ENCODE measurements at regions not wholly inside any gene's neighbourhood (a gene's known extent, or its start where the extent isn't known, plus 50 kb on each side); places are given as distances from the start of the nearest gene placed in this dataset.

DNA sequence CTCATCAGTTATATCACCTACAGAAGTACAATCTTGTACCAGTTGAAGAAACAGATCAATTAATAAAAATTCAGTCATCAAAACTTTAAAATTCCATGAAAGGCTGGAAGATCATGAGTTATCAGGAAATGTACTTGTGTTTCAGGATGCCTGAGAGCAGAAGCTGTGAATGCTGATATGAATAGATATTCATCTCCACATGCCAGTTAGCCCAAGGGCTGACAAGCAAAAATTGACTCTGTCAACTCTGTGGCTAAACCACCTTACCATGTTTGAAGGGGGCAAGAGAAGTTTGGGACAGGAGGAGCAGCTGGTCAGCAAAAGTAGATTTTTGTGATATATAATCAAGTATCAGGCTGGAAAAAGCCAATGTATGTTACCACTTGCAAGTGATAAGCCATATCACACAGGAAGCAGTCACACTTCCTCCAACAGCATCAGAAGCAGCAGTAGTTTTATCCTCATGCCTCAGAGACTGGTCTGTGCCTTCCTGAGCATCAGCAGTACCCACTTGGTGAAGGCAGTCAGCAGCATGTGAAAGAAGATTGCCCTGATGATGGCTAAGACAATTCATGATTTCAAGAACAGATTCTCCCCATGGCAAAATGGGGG, 328.2 kb upstream of the CNTNAP5 start:
- TF ChIP-seq JUND (IDR thresholded peaks at IDR 0.05; ENCODE audit: low read depth, low read length) (no peak), NR2F1 (conservative IDR thresholded peaks at IDR 0.05) (no peak)
- Histone ChIP-seq H3K27me3 (replicated peaks in 1 of 2; ENCODE audit: control insufficient read depth in 2 of 2, insufficient read depth in 2 of 2, low read length in 1 of 2) (no peaks in the 10 kb centered on the region), H2AFZ (ENCODE audit: control insufficient read depth, low read depth, low read length) (no peak overlapping the region), H3K36me3 (ENCODE audit: control insufficient read depth in 2 of 2, insufficient read depth in 2 of 2, low read length in 1 of 2) (no peaks in the 10 kb centered on the region), H3K27ac (ENCODE audit: control insufficient read depth, insufficient read depth) (no peak overlapping the region), H3K4me3 (no peak overlapping the region), H3K4me1 (ENCODE audit: control insufficient read depth, insufficient read depth, low read length) (no peaks in the 10 kb centered on the region), H3K4me2 (ENCODE audit: control insufficient read depth, insufficient read depth) (no peak overlapping the region), H3K9ac (ENCODE audit: control insufficient read depth, insufficient read depth, low read length) (no peak overlapping the region), H4K20me1 (ENCODE audit: control insufficient read depth, insufficient read depth) (no peaks in the 10 kb centered on the region), H3K79me2 (ENCODE audit: control insufficient read depth, insufficient read depth, low read length) (no peaks in the 10 kb centered on the region), H3K9me3 (replicated peaks; ENCODE audit: control insufficient read depth, insufficient read depth, low read length) (no peaks in the 10 kb centered on the region)
- DNase-seq (ENCODE audit: low read depth, low spot score), result no peak
- ChIA-PET SMC1A (ENCODE audit: uncharacterized antibody, unreplicated experiment) (no interaction called here), CTCF (no interaction called here), RAD21 (ENCODE audit: unreplicated experiment) (no interaction called here), POLR2A (no interaction called here)
- intact Hi-C loops (cut with micrococcal nuclease; ENCODE audit: unreplicated experiment) (no loop called here), in situ Hi-C loops (cut with MboI) (no loop called here)
- no peak for FAIRE-seq
- no TSS peak for BruUV-seq (replicated peaks)
- ATAC-seq, result no peak

DNA sequence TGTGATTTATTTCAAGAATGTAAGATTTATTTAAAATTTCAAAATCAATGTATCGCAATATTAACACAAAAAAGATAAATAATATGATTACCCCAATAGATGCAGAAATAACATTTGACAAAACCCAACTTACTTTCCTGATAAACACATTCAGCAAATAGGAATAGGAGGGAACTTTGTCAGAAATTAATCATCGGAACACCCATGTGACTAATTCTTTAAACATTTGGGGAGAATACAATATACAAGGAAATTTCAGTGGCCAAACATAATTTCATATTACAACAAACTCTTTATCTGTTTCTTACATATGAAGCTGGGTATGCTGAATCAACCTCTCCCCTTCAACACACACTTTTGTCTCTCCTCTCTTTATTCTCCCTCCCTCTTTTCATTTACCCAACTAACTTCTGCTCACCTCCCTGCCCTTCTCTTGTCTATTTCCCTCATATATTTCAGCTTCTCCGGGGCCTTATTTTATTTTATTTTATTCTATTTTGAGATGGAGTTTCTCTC, 309.6 kb upstream of the CNTNAP5 start:
- no peak overlapping the region for H2AFZ ChIP-seq (ENCODE audit: control insufficient read depth, low read depth, low read length)
- ChIA-PET CTCF (no interaction called here), POLR2A (no interaction called here), RAD21 (ENCODE audit: unreplicated experiment) (no interaction called here), SMC1A (ENCODE audit: uncharacterized antibody, unreplicated experiment) (no interaction called here)
- 49% methylated on average over 3 of the region's 3 CpGs for WGBS (ENCODE audit: insufficient coverage, insufficient replicate concordance, low lambda C conversion rate, missing lambda C conversion rate)
- H3K9me3 ChIP-seq (replicated peaks; ENCODE audit: control insufficient read depth, insufficient read depth, low read length), result no peaks in the 10 kb centered on the region
- no peaks in the 10 kb centered on the region for H3K79me2 ChIP-seq (ENCODE audit: control insufficient read depth, insufficient read depth, low read length)
- BruUV-seq (replicated peaks), result no TSS peak
- no peak for ATAC-seq
- FAIRE-seq, result no peak
- no peak overlapping the region for H3K4me2 ChIP-seq (ENCODE audit: control insufficient read depth, insufficient read depth)
- no peak overlapping the region for H3K4me3 ChIP-seq
- intact Hi-C loops (cut with micrococcal nuclease; ENCODE audit: unreplicated experiment) (no loop called here), in situ Hi-C loops (cut with MboI) (no loop called here)
- H3K9ac ChIP-seq (ENCODE audit: control insufficient read depth, insufficient read depth, low read length), result no peak overlapping the region
- H3K27me3 ChIP-seq (replicated peaks in 1 of 2; ENCODE audit: control insufficient read depth in 2 of 2, insufficient read depth in 2 of 2, low read length in 1 of 2), result no peaks in the 10 kb centered on the region
- H3K36me3 ChIP-seq (ENCODE audit: control insufficient read depth in 2 of 2, insufficient read depth in 2 of 2, low read length in 1 of 2), result no peaks in the 10 kb centered on the region
- H3K27ac ChIP-seq (ENCODE audit: control insufficient read depth, insufficient read depth), result no peak overlapping the region
- no peaks in the 10 kb centered on the region for H3K4me1 ChIP-seq (ENCODE audit: control insufficient read depth, insufficient read depth, low read length)
- TF ChIP-seq USF2 (IDR thresholded peaks at IDR 0.05; ENCODE audit: borderline replicate concordance, low read depth, low read length) (no peak), RAD51 (IDR thresholded peaks at IDR 0.05) (no peak)
- TF ChIP-seq, protein P1, sequence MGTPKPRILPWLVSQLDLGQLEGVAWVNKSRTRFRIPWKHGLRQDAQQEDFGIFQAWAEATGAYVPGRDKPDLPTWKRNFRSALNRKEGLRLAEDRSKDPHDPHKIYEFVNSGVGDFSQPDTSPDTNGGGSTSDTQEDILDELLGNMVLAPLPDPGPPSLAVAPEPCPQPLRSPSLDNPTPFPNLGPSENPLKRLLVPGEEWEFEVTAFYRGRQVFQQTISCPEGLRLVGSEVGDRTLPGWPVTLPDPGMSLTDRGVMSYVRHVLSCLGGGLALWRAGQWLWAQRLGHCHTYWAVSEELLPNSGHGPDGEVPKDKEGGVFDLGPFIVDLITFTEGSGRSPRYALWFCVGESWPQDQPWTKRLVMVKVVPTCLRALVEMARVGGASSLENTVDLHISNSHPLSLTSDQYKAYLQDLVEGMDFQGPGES (IDR thresholded peaks at IDR 0.05), result no peak
- DNase-seq (ENCODE audit: low read depth, low spot score), result no peak
- H4K20me1 ChIP-seq (ENCODE audit: control insufficient read depth, insufficient read depth), result no peaks in the 10 kb centered on the region
